ENCODE measurements at regions not wholly inside any gene's neighbourhood (a gene's known extent, or its start where the extent isn't known, plus 50 kb on each side); places are given as distances from the start of the nearest gene placed in this dataset.

GRCh38 chr3:59433546-59433945, 383.7 kb upstream of the CFAP20DC start:
- no peak overlapping the region for H3K27ac ChIP-seq (ENCODE audit: low read depth, low read length, poor library complexity, severe bottlenecking)
- DNase-seq (ENCODE audit: low spot score) = no peak
- H3K4me3 ChIP-seq (ENCODE audit: low read depth, low read length, poor library complexity, severe bottlenecking) = no peak overlapping the region
- H3K4me1 ChIP-seq (ENCODE audit: insufficient read depth, low read length, poor library complexity, severe bottlenecking) = no peaks in the 10 kb centered on the region
- BruUV-seq (replicated peaks) = no TSS peak
- ChIA-PET CTCF (no interaction called here), POLR2A (ENCODE audit: low non-redundant PET) (no interaction called here)
- no peaks in the 10 kb centered on the region for H3K9me3 ChIP-seq (ENCODE audit: low read depth, low read length, poor library complexity, severe bottlenecking)
- H3K27me3 ChIP-seq (replicated peaks; ENCODE audit: insufficient read depth, low read depth, low read length, poor library complexity) = no peaks in the 10 kb centered on the region
- intact Hi-C loops (cut with micrococcal nuclease; ENCODE audit: unreplicated experiment) = no loop called here
- no peaks in the 10 kb centered on the region for H3K36me3 ChIP-seq (ENCODE audit: insufficient read depth, low read length, poor library complexity, severe bottlenecking)
- no peak for TF ChIP-seq CTCF (conservative IDR thresholded peaks at IDR 0.05; ENCODE audit: low read depth, low read length)
- TF ChIP-seq EZH2 (IDR thresholded peaks at IDR 0.05; ENCODE audit: borderline replicate concordance, low read depth, low read length, poor library complexity, severe bottlenecking) = no peak

- BruUV-seq (replicated peaks) = no TSS peak
- DNase-seq (ENCODE audit: low spot score) = no peak
- Histone ChIP-seq H3K27ac (ENCODE audit: low read depth, low read length, poor library complexity, severe bottlenecking) (no peak overlapping the region), H3K4me1 (ENCODE audit: insufficient read depth, low read length, poor library complexity, severe bottlenecking) (no peaks in the 10 kb centered on the region), H3K4me3 (ENCODE audit: low read depth, low read length, poor library complexity, severe bottlenecking) (no peak overlapping the region), H3K9me3 (ENCODE audit: low read depth, low read length, poor library complexity, severe bottlenecking) (no peaks in the 10 kb centered on the region), H3K27me3 (replicated peaks; ENCODE audit: insufficient read depth, low read depth, low read length, poor library complexity) (no peaks in the 10 kb centered on the region), H3K36me3 (ENCODE audit: insufficient read depth, low read length, poor library complexity, severe bottlenecking) (no peaks in the 10 kb centered on the region)
- TF ChIP-seq EZH2 (IDR thresholded peaks at IDR 0.05; ENCODE audit: borderline replicate concordance, low read depth, low read length, poor library complexity, severe bottlenecking) = no peak
- no peak for TF ChIP-seq CTCF (conservative IDR thresholded peaks at IDR 0.05; ENCODE audit: low read depth, low read length)
- ChIA-PET POLR2A (ENCODE audit: low non-redundant PET) (no interaction called here), CTCF (no interaction called here)
- intact Hi-C loops (cut with micrococcal nuclease; ENCODE audit: unreplicated experiment) = no loop called here
These were observed 382.8 kb upstream of the CFAP20DC start for GRCh38 chr3:59432665-59433064.

- H3K27me3 ChIP-seq (replicated peaks; ENCODE audit: insufficient read depth, low read depth, low read length, poor library complexity) = no peaks in the 10 kb centered on the region
- TF ChIP-seq CTCF (conservative IDR thresholded peaks at IDR 0.05; ENCODE audit: low read depth, low read length) (no peak), EZH2 (IDR thresholded peaks at IDR 0.05; ENCODE audit: borderline replicate concordance, low read depth, low read length, poor library complexity, severe bottlenecking) (no peak)
- no peaks in the 10 kb centered on the region for H3K9me3 ChIP-seq (ENCODE audit: low read depth, low read length, poor library complexity, severe bottlenecking)
- H3K4me3 ChIP-seq (ENCODE audit: low read depth, low read length, poor library complexity, severe bottlenecking) = no peak overlapping the region
- no peak for DNase-seq (ENCODE audit: low spot score)
- no peaks in the 10 kb centered on the region for H3K4me1 ChIP-seq (ENCODE audit: insufficient read depth, low read length, poor library complexity, severe bottlenecking)
- no TSS peak for BruUV-seq (replicated peaks)
- POLR2A ChIA-PET (ENCODE audit: low non-redundant PET) = no interaction called here
- no peaks in the 10 kb centered on the region for H3K36me3 ChIP-seq (ENCODE audit: insufficient read depth, low read length, poor library complexity, severe bottlenecking)
- intact Hi-C loops (cut with micrococcal nuclease; ENCODE audit: unreplicated experiment) = no loop called here
- CTCF ChIA-PET = no interaction called here
- H3K27ac ChIP-seq (ENCODE audit: low read depth, low read length, poor library complexity, severe bottlenecking) = no peak overlapping the region
These were observed 380.5 kb upstream of the CFAP20DC start for GRCh38 chr3:59430341-59430740.
